ENCODE measurements at regions not wholly inside any gene's neighbourhood (a gene's known extent, or its start where the extent isn't known, plus 50 kb on each side); places are given as distances from the start of the nearest gene placed in this dataset.

DNA sequence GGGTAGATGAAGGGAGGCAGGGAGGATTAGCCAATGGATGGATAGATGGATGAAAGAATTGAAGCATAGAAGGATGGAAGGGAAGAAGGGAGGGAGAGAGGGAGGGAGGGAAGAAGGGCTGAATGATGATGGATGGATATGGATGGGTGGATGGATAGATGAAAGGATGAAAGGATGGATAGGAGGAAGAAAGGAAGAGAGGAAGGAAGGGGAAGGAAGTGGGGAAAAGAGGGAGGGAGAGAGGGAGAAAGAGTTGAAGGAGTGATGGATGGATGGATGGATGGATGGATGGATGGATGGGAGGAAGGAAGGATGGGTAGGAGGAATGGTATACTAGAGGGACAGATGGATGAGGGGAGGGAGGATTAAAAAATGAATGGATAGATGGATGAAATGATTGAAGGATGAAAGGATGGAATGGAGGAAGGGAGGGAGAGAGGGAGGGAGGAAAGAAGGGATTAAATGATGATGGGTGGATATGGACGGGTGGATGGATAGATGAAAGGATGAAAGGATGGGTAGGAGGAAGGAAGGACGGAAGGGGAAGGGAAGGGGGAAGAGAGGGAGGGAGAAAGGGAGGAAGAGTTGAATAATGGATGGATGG is 145.9 kb downstream of the MN1 start:
- no peak for DNase-seq

DNA sequence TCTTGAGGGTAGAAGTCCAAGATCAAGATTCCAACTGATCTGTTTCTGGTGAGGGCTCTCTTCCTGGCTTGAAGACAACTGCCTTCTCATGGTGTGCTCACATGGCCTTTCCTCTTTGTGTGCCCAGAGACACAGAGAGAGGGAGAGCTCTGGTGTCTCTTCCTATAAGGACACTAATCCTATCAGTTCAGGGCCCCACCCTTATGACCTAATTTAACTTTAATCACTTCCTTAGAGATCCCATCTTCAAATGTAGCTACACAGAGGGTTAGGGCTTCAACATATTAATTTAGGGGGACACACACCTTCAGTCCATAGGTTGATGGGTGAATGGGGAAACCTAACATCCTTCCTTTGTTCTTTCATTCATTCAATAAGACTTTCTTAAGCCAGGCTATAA is 144.6 kb downstream of the MN1 start:
- DNase-seq: no peak

DNA sequence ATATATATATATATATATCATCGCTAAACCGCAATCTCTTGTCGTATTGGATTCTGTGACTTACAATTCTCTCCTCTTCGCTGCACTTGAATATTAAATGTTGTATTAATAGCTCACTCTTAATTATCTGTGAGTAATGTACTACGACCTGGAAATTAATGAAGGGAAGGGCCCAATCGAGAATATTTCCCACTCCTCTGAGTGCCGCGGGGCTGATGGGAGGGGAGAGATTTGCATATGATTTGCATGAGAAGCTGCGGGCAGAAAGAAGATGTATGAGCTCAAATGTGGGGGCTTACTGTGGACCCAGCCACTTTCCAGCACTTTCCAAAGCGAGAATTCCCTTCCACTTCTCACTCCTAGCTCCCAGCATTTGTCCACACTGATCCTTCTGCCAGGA is 141.2 kb downstream of the MN1 start:
- DNase-seq: no peak

DNA sequence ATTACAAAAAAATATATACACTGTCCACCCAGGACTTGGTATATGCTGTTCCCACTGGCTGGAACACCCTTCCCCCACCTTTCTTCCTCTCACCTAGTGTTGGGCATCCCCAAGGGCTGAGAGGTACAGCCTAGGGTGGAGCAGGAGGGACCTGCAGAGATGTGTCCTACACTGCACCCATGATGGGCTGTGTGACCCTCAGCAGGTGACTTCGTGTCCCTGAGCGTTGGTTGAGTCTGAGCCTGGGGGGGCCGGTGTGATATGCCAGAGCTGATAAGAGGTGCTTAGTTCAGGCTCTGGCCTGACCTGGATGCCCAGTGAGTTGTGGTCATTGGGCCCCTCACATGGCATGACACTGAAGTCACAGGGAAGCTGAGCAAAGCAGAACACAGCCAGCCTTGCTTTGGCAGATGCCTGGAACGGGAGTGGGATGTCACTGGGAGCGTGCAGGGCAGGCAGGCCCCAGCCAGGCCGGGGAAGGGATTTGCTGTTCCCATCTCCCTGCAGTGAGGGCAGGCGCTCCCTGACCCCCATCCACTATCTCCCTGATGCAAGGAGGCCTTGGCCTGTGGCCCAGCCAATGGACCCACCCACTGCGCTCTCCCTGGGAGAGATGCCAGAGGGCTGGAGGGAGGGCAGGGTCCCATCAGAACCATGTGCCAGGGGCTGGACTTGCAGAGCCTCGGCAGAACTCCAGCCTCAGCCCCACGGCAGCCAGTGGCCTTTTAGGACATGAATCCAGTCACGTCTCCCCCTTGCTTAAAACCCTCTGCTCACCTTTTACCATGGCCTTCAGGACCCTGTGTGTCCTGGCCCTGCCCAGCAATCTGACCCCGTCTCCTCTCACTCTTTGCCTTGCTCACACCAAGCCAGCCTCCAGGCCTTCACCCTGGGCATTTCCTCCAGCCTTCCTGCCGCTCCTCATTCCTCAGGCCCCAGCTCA is 138.9 kb downstream of the MN1 start:
- no peak for DNase-seq

DNA sequence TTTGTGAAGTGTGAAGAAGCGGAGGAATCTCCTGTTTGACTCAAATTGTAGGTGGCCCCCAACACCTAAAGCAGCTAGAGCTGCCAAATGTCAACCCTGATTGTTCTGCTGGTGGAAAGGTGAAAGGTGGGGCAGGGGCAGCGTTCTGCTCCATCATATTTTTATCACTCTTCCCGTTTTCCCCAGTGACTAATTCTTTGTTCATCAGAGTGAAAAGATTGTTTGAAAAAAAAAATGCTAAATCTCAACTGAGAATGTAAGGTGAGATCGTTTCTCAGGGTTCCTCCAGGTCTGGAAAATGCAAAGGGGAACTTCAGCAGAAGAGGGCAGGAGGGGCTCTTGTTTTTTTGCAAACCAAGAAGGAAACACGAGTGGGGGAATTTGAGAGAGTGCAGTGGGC is 137.7 kb downstream of the MN1 start:
- DNase-seq: no peak

DNA sequence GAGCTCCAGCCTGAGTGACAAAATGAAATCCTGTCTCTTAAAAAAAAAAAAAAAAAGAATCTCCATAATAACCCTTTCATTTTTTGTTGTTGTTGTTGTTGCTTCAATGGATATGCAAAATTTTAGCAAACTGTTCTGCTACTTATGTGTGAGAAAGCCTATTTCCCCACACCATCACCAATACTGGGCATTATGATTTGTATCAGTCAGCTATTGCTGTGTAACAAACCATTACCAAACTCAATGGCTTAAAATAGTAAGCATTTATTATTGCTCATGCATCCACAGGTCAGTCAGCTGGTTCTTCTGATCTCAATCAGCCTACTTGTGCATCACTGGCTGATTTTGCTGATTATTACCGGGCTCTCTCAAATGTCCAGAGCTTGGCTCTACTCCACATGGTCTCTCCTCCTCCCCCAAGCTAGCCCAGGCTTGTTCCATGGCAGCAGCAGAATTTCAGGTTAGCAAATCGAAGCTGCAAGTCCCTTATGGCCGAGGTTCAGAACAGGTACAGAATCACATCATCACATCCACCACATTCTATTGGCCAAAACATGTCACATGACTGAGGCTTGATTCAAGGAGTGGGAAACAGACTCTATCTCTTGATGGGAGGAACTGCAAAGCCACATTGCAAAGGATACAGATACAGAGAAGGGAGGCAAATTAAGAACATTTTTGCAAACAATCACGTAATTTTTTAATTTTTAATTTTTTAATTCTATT is 135.1 kb downstream of the MN1 start:
- no peak for DNase-seq

DNA sequence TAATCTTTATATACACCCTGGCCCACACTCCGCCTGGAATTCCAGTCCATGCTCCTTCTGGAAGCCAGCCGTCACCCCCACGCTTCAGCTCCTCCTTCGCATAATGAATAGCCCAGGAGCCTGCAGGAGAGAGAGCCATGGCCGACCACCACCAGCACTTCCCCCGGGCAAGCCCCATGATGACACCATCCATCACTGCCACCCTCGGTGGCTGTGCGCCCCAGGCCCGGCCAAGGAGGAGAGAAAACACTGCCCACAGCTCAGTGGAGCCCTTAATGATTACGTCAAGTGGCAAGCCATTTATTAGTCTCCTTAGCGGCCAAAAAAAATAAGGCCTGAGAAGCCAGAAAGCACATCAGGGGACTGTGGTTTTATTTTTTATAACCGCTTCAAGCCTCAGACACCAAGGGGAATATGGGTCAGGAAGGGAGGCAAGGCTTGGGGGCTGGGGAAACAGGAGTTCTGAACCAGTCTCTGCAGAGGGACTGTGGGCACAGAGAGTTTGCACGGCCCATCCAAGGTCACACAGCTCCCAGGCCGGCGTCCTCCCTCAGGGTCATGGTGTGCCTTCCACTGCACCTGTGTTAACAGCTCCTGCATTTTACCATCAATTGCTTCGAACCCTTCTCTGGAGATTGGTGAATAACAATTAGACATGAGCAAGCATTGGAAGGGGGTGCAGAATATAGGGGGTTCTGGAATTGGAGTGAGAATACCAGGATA is 134.3 kb downstream of the MN1 start:
- no peak for DNase-seq

DNA sequence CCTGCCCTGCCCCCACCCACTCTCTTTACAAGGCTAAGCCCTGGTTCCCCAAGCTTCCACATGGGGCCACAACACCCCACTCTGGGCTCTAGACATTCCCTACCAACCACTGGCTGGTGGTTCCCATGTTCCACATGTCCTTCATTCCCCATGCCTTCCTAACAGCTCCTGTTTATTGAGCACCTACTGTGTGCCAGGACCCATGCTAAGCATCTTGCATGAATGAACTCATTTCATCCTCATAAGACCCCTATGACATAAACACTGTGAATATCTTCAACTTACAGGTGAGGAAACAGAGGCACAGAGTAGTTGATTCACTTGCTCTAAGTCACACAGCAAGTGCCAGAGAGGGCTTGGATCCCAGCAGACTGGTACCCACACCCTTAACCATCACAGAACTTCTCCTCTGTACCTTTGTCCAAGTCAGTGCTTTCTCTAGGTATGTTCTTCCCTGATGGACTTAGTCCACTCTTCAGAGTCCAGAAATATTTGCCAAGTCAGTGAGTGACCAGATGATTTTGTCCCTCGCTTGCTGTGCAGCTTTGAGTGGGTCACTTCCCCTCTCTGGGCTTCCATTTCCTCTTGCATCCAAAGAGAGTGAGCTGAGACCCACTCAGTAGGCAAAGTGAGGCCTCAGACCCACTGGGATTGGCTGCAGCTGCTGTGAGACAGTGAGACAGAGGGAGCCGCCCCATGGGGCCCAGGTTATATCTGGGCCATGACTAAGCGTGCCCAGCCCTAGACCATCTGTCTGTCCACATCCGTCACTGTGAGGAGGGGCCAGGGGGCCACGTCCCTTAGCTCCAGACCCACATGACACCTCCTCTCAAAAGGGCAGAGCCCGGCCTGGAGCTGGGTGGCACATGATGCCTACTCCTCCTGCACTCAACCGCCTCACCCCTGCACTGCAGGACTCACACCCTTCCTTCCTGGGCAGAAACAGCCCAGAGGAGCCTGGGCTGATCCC is 132.4 kb downstream of the MN1 start:
- DNase-seq: peak; percentile 11

DNA sequence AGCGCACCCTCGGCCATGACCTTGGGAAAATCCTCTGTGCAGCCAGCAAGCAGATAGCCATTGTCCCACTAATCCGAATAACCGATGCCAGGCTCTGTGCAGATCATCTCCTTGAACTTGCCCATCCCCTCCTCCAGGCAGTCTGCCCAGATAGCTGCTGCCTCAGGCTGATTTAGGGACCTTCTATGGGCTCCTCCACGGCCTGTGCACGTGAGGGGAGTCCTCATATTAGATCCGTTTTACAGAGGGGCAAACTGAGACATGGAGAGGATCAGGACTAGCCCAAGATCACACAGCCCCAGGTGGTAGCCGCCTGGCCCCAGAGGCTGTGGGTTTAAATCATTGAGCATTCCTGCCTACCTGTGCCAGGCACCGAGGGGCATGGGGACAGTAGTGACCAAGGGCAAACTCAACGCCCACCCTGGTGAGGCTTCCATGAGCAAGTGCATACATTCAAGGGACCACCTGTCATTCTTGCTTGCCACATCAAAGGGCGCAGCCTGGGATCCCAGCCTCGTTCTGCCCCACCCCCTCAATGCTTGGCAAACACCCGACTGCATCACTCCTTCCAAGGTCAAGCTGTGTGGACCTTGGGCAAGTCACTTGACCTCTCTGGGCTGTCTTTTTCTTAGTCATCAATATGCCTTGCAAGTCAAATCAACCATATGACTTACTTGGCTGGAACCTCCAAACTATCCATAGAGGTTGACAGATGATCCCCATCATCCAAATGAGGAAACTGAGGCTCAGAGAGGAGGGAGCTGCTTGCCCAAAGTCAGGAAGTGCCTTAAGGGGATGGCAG is 131.6 kb downstream of the MN1 start:
- no peak for DNase-seq

DNA sequence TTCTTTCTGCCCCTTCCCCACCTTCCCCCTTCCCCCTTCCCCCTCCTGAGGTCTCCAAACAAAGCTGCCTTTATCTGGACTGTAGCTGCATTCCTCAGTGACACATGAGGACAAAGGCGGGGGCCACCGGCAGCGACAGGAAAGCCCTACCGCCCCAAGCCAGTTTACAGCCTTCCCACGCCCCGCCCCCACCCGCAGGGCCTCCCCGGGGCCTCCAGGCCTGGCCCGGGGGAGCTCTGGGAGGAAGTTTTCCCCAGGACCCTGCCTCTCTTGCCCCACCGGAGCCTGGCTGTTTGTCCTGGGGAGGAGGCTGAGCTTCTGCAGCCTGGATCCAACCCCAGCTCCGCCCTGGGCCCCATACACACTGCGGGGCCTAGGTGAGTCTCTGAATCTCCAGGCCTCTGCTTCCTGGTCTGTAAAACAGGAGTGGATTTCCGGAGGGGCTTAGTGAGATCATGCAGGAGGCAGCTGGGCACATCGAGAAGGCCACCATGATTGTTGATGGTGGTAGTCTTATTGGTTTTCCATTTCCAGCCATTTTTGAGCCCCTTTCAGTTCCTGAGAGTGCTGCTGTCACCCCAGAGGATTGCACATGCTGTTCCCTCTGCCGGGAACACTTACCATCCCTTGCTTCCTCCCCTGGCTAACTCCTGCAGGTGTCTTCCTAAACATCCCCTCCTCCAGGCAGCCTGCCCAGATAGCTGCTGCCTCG is 130.7 kb downstream of the MN1 start:
- DNase-seq: no peak

DNA sequence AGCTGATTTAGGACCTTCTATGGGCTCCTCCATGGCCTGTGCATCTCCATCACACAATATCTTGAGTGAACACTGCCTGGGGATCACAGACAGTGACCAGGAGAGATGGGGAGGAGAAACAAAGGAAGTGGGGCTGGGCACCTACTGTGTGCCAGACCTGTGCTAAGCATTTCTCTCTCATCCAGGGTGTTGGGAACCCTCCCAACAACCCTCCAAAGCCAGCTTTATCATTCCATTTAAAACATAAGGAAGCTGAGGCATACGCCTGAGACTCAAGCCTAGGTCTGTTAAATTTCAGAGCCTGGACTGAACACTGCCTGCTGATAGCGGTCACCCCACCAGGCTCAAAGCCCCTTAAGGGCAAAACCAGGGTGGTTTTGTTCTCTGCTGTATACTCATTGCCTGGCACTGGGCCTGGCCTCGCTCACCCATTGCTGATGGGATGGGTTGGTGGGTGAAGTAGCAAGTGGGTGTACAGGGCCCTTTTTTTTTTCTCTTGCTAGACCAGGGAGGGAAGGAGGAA is 130.1 kb downstream of the MN1 start:
- no peak for DNase-seq

DNA sequence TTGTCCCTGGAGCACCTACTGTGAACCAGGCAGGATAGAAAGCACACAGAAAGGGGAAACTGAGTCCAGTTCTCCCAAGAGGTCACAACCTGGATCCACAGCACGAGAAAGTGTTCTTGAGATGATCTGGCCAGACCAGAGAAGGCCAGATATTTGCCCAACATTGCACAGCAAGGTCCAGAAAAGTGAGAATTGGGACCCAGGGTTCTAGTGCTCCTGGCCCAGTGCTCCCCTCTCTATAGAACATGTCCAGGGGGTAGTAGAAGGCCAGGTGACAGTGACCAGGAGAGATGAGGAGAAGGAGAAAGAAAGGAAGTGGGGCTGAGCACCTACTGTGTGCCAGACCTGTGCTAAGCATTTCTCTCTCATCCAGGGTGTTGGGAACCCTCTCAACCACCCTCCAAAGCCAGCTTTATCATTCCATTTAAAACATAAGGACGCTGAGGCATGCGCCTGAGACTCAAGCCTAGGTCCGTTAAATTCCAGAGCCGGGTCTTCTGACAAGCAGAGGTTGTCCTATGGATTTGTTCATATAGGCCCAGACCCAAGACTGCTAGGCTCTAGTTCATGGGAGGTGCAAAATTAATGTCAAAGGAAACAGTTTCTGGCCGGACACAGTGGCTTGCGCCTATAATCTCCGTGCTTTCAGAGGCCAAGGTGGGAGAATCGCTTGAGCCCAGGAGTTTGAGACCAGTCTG is 128.7 kb downstream of the MN1 start:
- DNase-seq: no peak

DNA sequence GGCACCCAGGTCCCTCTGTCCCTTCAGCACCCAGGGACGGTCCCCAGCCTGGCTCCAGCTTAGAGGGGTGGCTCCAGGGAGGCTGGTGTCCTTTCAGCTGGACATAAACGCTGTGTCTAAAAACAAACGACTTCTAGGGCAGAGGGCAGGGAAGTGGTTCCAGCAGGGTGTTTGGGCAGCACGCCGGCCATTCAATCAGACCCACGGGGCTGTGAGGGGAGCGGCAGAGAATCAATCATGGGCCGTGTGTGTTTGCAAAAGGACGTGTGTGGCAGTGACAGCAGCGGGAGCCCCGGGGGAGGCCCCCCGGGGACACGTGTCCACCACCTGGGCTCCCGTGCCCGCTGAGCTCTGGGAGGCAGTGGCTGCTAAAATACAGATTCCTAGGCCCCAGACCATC is 127.7 kb downstream of the MN1 start:
- no peak for DNase-seq

DNA sequence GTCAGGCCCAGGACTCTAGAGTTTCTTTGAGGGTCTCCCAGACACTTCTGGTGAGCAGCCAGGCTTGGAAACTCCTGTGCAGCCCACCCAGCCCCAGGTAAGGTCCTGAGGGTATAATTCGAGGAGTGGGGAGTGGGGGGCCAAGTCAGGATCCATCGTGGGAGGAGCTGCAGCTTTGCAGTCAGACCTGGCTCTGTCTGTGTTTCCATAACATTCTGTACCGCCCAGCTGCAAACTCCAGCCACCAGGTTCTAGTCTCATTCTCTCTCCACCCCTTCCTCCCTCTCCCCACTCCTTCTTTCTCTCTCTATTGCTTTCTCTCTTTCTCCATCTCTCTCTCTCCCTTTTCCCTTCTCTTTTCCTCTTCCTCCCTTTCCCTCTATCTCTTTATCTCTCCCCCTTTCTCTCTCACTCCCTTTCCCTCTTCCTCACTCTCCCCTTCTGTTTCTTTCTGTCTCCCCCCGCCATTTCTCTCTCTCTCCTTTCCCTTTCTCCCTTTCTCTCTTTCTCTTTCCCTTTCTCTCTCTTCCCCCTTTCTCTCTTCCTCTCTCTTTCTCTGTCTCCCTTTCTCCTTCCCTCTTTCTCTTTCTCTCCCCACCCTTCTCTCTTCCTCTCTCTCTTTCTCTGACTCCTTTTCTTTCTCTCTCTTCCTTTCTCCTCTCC is 127.2 kb downstream of the MN1 start:
- no peak for DNase-seq

DNA sequence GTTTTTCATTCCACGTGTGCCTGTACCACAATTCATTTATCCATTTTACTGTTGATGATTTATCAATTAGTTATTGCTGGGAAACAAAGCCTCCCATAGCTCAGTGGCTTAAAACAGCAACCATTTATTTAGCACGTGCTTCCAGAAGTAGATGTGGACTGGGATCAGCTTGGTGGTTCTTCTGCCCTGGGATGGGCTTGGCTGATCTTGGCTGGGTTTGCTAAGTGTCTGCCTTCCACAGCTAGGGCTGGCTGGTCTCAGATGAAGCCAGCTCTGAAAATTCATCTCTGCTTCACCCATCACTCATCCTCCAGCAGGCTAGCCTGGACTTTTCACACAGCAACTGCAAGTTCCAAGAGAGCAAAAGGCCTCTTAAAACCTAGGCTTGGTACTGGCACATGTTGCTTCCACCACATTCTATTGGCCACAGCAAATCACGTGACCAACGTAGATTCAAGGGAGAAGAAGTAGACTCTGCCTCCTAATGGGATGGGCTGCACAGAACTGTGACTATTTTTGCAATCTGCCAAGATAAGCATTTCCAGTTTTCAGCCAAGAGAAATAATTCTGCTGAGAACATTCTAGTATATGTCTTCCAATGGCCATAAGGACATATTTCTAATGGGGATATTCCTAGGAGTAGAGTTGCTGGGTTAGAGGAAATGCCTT is 124.9 kb downstream of the MN1 start:
- DNase-seq: no peak

DNA sequence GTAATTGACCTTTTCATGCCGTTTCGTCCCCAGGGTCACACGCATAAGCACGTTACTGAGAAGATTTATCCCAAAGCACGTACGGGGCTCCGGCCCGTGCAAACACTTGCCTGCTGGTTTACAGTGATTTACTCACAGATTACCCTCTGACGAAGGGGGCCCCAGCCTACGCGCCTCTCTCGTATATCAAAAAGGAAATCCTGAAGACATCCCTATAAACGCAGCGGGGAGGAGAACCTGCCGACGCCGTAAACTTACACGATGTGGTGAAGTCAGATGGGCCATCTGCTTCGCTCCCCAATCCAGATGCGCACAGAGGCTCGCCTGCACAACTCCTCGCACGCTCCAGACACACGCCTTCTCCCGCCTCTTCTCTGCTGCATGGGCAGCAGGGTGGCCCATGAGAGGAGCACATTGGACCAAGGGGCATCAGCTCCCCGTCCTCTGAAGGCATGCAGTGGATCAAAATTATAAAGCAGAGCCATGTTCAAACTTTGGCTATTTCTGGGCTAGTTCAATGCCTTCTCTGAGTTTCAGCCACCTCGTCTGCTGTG is 123.6 kb downstream of the MN1 start:
- DNase-seq: no peak

DNA sequence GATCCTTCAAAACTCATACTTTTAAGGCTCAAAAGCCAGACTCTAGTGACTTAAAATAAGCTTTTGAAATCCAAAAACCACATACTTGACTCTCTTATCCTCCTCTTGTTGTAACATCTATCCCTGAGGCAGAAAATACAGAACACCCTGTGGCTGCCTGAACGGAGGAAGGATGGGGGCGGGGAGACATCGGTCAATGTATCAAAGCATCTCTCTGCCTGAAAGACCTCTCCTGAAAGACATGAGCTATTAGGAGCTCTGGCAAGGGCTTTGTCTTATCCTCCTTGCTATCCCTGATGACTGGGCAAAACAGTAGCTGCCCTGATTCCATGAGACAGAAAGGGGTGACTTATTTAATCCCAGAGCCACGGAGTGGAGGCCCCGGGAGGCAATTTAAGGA is 122.4 kb downstream of the MN1 start:
- DNase-seq: no peak

All from CD4-positive, alpha-beta T cell treated with Interleukin-21 for 1 hour (primary cell).